ENCODE measurements at regions not wholly inside any gene's neighbourhood (a gene's known extent, or its start where the extent isn't known, plus 50 kb on each side); places are given as distances from the start of the nearest gene placed in this dataset.

GRCh38 chr10:4607681-4608080, 218.3 kb upstream of the AKR1E2 start:
- BruUV-seq (replicated peaks): no TSS peak
- Histone ChIP-seq H4K20me1 (ENCODE audit: insufficient read depth) (no peaks in the 10 kb centered on the region), H3F3A (ENCODE audit: insufficient read depth, low read depth) (no peaks in the 10 kb centered on the region), H3K36me3 (ENCODE audit: low read depth) (no peaks in the 10 kb centered on the region), H3K4me3 (no peak overlapping the region), H3K27me3 (ENCODE audit: insufficient read depth, low read depth) (no peaks in the 10 kb centered on the region), H2AFZ (no peak overlapping the region), H3K4me1 (replicated peaks; ENCODE audit: insufficient read depth) (no peaks in the 10 kb centered on the region), H3K9me3 (ENCODE audit: insufficient read depth, low read depth) (no peaks in the 10 kb centered on the region), H3K79me2 (ENCODE audit: low read depth) (no peaks in the 10 kb centered on the region), H3K9me2 (ENCODE audit: insufficient read depth) (no peaks in the 10 kb centered on the region), H3K27ac (no peak overlapping the region), H3K4me2 (no peak overlapping the region)
- intact Hi-C loops (cut with micrococcal nuclease; ENCODE audit: unreplicated experiment): no loop called here
- no peak for DNase-seq
- TF ChIP-seq, protein P1, sequence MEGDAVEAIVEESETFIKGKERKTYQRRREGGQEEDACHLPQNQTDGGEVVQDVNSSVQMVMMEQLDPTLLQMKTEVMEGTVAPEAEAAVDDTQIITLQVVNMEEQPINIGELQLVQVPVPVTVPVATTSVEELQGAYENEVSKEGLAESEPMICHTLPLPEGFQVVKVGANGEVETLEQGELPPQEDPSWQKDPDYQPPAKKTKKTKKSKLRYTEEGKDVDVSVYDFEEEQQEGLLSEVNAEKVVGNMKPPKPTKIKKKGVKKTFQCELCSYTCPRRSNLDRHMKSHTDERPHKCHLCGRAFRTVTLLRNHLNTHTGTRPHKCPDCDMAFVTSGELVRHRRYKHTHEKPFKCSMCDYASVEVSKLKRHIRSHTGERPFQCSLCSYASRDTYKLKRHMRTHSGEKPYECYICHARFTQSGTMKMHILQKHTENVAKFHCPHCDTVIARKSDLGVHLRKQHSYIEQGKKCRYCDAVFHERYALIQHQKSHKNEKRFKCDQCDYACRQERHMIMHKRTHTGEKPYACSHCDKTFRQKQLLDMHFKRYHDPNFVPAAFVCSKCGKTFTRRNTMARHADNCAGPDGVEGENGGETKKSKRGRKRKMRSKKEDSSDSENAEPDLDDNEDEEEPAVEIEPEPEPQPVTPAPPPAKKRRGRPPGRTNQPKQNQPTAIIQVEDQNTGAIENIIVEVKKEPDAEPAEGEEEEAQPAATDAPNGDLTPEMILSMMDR (conservative IDR thresholded peaks at IDR 0.05): no peak
- CTCF ChIA-PET: no interaction called here
- POLR2A ChIA-PET (ENCODE audit: unreplicated experiment): no interaction called here

- Histone ChIP-seq H3K79me2 (ENCODE audit: low read depth) (no peaks in the 10 kb centered on the region), H3K4me3 (no peak overlapping the region), H3K4me1 (replicated peaks; ENCODE audit: insufficient read depth) (no peaks in the 10 kb centered on the region), H3K27me3 (ENCODE audit: insufficient read depth, low read depth) (no peaks in the 10 kb centered on the region), H3K4me2 (no peak overlapping the region), H4K20me1 (ENCODE audit: insufficient read depth) (no peaks in the 10 kb centered on the region), H3K27ac (no peak overlapping the region), H3K9me3 (ENCODE audit: insufficient read depth, low read depth) (no peaks in the 10 kb centered on the region), H3K36me3 (ENCODE audit: low read depth) (no peaks in the 10 kb centered on the region), H2AFZ (no peak overlapping the region), H3K9me2 (ENCODE audit: insufficient read depth) (no peaks in the 10 kb centered on the region), H3F3A (ENCODE audit: insufficient read depth, low read depth) (no peaks in the 10 kb centered on the region)
- no TSS peak for BruUV-seq (replicated peaks)
- DNase-seq: no peak
- intact Hi-C loops (cut with micrococcal nuclease; ENCODE audit: unreplicated experiment): no loop called here
- POLR2A ChIA-PET (ENCODE audit: unreplicated experiment): no interaction called here
- no peak for TF ChIP-seq EZH2 (IDR thresholded peaks at IDR 0.05; ENCODE audit: low read depth)
- TF ChIP-seq, protein P1 (conservative IDR thresholded peaks at IDR 0.05): no peak
- CTCF ChIA-PET: no interaction called here
Observed at GRCh38 chr10:4606856-4607636, 219.0 kb upstream of the AKR1E2 start.

DNA sequence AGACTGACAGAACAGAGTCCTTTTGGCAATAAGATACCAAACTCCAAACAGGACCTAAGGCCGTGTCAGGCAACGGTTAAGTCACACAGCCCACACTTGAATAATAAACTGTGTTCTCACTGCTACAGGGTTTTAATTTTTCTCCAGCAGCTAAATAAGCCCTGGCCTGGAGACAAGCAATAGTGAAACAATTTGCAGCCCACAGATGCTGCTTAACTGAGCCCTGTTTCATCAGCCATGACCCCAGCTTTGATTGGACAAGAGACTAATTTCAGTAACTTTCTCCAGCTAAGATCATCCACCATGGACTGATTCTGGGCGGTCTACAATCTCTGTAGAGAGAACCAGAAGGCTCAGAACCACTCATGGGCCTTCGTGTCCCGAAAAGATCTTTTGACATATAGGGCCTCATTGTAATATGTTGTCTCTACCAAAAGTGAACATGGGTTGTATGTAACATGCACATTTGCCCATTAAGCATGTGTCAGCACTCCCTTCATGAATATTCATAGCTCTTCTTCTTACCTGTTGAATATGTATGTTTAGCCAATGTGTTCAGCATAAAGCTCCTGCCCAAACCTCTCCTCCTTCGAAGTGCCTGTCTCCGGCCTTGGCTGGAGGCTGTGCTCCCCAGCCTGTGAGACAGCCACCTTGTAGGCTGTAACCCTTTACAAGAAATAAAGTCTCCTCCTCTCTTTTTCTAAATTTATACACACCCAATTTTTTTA, 223.1 kb upstream of the AKR1E2 start:
- Histone ChIP-seq H2AFZ (no peak overlapping the region), H3K4me3 (no peak overlapping the region), H3K79me2 (ENCODE audit: low read depth) (no peaks in the 10 kb centered on the region), H3K4me2 (no peak overlapping the region), H3F3A (ENCODE audit: insufficient read depth, low read depth) (no peaks in the 10 kb centered on the region), H3K9me2 (ENCODE audit: insufficient read depth) (no peaks in the 10 kb centered on the region), H4K20me1 (ENCODE audit: insufficient read depth) (no peaks in the 10 kb centered on the region), H3K9me3 (ENCODE audit: insufficient read depth, low read depth) (no peaks in the 10 kb centered on the region), H3K36me3 (ENCODE audit: low read depth) (no peaks in the 10 kb centered on the region), H3K4me1 (replicated peaks; ENCODE audit: insufficient read depth) (no peaks in the 10 kb centered on the region), H3K27me3 (ENCODE audit: insufficient read depth, low read depth) (no peaks in the 10 kb centered on the region), H3K27ac (no peak overlapping the region)
- DNase-seq: no peak
- TF ChIP-seq, protein P1 (conservative IDR thresholded peaks at IDR 0.05): no peak
- no peak for TF ChIP-seq EZH2 (IDR thresholded peaks at IDR 0.05; ENCODE audit: low read depth)
- no TSS peak for BruUV-seq (replicated peaks)
- ChIA-PET CTCF (no interaction called here), POLR2A (ENCODE audit: unreplicated experiment) (no interaction called here)
- intact Hi-C loops (cut with micrococcal nuclease; ENCODE audit: unreplicated experiment): no loop called here
